Adrenal gland (tissue), 9 donors: ENCODE measurements at regions not wholly inside any gene's neighbourhood (a gene's known extent, or its start where the extent isn't known, plus 50 kb on each side); places are given as distances from the start of the nearest gene placed in this dataset.

Experiments
- DNase-seq, 7 donors: peaks; one replicate each; pipeline ENCODE4 v3.0.0-alpha.2; 2019 to 2020
- H3K27ac ChIP-seq, 5 donors: fragments of 200-600 bp; sonication (generic) in 4 of 5; 1 replicate in 3 of 5; 2 replicates in 2 of 5; pipeline versions ENCODE4 v1.5.1 to v1.8.0; 2016 to 2020; ENCODE audit warnings: mild to moderate bottlenecking in 1 of 5
- H3K27me3 ChIP-seq: fragments of 200-600 bp; 2 replicates; pipeline ENCODE4 v1.8.0; 2021
- H3K36me3 ChIP-seq, 2 donors: fragments of 200-600 bp; replicated peaks in 1 of 2; 1 replicate in 1 of 2; 2 replicates in 1 of 2; pipeline versions ENCODE4 v1.5.1 to v1.8.0; 2018 to 2022
- H3K4me1 ChIP-seq, 2 donors: fragments of 200-600 bp; replicated peaks in 1 of 2; 1 replicate in 1 of 2; 2 replicates in 1 of 2; pipeline versions ENCODE4 v1.5.1 to v1.8.0; 2018 to 2021
- H3K4me3 ChIP-seq, 4 donors: fragments of 200-600 bp; sonication (generic) in 3 of 4; one replicate each; pipeline ENCODE4 v1.5.1; 2016 to 2018
- H3K9me3 ChIP-seq, 3 donors: fragments of 200-600 bp; sonication (generic) in 1 of 3; replicated peaks in 1 of 3; 1 replicate in 2 of 3; 2 replicates in 1 of 3; pipeline versions ENCODE4 v1.5.1 to v1.8.0; 2016 to 2021
- POLR2A ChIP-seq, 2 donors: fragments of 450-650 bp; IDR thresholded peaks; one replicate each; pipeline ENCODE4 v1.6.1; 2017; ENCODE audit warnings: antibody characterized with exemption in 2 of 2, mild to moderate bottlenecking in 2 of 2, moderate library complexity in 1 of 2
- WGBS, 4 donors: extraction: QIAGEN DNeasy Blood & Tissue Kit in 2 of 4; methylation state at CpG; one replicate each; pipeline versions ENCODE4 v1.1.5 to v1.1.7; 2013 to 2017; 5-methylcytosine and 5-hydroxymethylcytosine counted together
- intact Hi-C, 2 donors: fragments of 100-400 bp; cut with DNase I; formaldehyde crosslinking; loops; one replicate each; pipeline versions ENCODE4 v1.14.1 to v1.15.0; 2022 to 2023
- TF ChIP-seq, protein P1 (sequence below), 6 experiments: fragments of 450-650 bp in 4 of 6; fragments of 200-600 bp in 2 of 6; sonication (generic) in 1 of 6; IDR thresholded peaks; 1 replicate in 5 of 6; 2 replicates in 1 of 6; pipeline versions ENCODE4 v1.5.1 to v1.8.0; 2016 to 2021; ENCODE audit warnings: antibody characterized with exemption in 6 of 6, mild to moderate bottlenecking in 2 of 6, moderate library complexity in 1 of 6
- donor health status: healthy with polysubstance abuse.
- donor health status: Bipolar disorder and iron deficiency.
- donor health status: DM: yes; HTN: yes; CAD: no.
- donor health status: DM: no; HTN: no; CAD: no.
- donor health status: DM: no; HTN: no; CAD: no.

DNA sequence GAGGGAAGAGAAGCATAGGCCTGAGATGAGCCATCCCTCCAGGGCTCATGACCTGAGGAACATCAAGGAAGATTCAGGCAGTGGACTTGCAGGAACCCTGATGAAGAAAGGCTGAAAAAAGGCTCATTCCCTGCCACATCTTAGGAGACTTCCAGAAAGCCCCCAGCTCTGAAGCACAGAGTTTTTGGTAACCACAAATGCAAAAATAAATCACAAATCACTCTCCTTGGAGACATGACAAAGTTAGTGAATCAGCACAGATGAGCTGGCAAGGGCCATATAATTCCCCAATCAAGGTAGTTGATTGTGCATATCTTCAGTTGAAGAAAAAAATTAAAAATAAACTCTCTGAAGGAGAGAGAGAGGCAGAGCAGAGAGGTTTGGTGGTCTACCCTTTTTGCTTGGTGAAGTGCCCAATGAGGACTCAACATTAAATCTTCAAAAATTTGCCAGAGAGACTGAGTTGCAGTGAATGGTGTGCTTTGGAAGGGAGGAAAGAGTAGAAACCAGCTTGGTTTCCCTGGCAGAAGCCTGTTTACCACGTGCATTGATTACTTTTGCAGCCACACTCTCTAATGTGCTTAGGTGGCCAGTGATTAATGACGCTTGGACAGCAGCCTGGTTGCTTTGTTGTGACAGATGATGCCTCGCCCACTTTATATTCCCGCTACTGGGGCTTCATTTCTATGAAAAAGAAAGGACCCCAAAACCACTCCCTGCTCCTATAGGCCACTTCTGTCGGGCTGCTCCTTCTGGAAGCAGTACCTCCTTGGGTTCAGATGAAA, 257.4 kb upstream of the SLC14A2 start:
- WGBS, 4 donors: 65 to 77% (median 71%) methylated on average over 5 of the region's 5 CpGs
- Histone ChIP-seq H3K36me3 (no peaks in the 10 kb centered on the region), H3K4me3 (no peak overlapping the region), H3K27ac (no peak overlapping the region), H3K4me1 (no peaks in the 10 kb centered on the region), H3K27me3 (no peaks in the 10 kb centered on the region), H3K9me3 (no peaks in the 10 kb centered on the region)
- intact Hi-C loops: no loop called here
- TF ChIP-seq POLR2A (IDR thresholded peaks at IDR 0.05): no peak
- TF ChIP-seq, protein P1, sequence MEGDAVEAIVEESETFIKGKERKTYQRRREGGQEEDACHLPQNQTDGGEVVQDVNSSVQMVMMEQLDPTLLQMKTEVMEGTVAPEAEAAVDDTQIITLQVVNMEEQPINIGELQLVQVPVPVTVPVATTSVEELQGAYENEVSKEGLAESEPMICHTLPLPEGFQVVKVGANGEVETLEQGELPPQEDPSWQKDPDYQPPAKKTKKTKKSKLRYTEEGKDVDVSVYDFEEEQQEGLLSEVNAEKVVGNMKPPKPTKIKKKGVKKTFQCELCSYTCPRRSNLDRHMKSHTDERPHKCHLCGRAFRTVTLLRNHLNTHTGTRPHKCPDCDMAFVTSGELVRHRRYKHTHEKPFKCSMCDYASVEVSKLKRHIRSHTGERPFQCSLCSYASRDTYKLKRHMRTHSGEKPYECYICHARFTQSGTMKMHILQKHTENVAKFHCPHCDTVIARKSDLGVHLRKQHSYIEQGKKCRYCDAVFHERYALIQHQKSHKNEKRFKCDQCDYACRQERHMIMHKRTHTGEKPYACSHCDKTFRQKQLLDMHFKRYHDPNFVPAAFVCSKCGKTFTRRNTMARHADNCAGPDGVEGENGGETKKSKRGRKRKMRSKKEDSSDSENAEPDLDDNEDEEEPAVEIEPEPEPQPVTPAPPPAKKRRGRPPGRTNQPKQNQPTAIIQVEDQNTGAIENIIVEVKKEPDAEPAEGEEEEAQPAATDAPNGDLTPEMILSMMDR (IDR thresholded peaks at IDR 0.05): no peak
- no peak for DNase-seq

DNA sequence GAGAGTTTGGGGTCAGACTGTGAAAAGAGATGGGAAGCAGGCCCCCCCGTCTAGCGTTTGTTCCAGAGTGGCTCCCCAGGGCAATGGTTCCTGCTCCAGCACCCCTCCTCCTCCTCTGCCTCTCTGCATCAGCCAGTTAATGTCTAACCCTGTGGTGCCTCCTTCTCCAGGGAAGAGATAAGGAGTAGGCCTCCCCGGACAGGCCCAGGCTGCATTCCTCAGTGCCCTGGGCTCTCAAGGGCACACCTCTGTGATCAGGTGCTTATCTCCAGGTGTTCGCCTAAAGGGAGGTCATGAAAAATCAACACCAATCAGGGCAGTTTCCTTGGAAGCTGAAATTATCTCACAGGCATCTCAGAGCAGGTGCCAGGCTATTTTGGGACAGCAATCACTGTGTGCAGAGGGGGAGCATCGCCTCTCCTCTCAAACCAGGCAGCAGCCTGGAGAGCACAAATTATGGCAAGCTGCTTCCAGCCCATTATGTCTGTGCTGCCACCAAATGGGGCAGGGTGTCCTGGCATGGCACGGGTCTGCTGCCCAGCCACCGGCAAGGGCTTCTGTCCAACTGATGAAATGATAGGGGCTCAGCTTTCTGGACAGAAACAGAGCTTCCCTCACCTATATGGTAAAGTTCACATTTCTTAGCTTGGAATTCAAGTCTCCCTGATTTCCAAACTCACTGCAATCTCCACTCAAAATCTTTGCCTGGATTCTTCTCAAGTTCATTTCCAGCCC, 255.8 kb upstream of the SLC14A2 start:
- Histone ChIP-seq H3K4me3 (no peak overlapping the region), H3K27me3 (no peaks in the 10 kb centered on the region), H3K4me1 (no peaks in the 10 kb centered on the region), H3K36me3 (no peaks in the 10 kb centered on the region), H3K27ac (no peak overlapping the region), H3K9me3 (no peaks in the 10 kb centered on the region)
- intact Hi-C loops: no loop called here
- DNase-seq: no peak
- TF ChIP-seq POLR2A (IDR thresholded peaks at IDR 0.05): no peak
- TF ChIP-seq, protein P1 (IDR thresholded peaks at IDR 0.05): no peak
- WGBS, 4 donors: 71 to 78% (median 74%) methylated on average over 4 to 7 of the region's 7 CpGs

DNA sequence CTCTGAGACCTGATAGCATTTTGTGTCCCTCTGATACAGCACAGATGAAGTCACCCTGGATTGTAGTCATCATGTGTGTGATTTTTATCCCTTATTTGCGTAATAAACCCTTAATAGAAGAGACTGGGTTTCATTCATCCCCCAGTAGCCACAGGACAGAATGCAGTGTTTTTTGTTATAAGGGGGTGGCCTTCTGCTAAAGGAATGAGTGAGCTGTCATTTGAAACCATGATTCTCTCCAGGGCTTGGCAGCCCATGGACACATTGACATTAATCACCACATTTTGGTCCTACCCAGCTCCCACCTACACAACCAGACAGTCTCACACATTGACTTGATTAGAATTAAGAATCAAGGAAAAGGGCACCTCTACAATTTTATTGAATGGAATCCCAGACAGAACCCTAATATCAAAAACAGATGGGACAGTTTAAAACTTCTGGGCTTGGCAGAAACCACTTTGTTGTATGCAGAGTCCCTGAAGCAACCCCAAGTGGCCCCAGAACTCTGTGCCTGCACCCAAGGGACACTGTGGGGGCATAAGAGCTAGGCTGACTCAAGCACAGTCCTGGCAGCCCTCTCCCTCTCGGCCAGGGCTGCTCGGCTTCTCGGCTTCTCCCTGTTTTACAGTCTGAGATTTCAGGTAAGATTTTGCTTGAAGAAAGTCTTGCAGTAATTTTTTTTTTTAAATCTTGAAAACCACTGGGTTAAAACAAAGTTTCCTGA, 254.0 kb upstream of the SLC14A2 start:
- Histone ChIP-seq H3K36me3 (no peaks in the 10 kb centered on the region), H3K9me3 (no peaks in the 10 kb centered on the region), H3K27ac (no peak overlapping the region), H3K27me3 (no peaks in the 10 kb centered on the region), H3K4me1 (no peaks in the 10 kb centered on the region), H3K4me3 (no peak overlapping the region)
- no peak for DNase-seq
- 82 to 88% (median 85%) methylated on average over 4 of the region's 4 CpGs for WGBS, 4 donors
- TF ChIP-seq, protein P1 (IDR thresholded peaks at IDR 0.05): no peak
- no peak for TF ChIP-seq POLR2A (IDR thresholded peaks at IDR 0.05)
- intact Hi-C loops: no loop called here

DNA sequence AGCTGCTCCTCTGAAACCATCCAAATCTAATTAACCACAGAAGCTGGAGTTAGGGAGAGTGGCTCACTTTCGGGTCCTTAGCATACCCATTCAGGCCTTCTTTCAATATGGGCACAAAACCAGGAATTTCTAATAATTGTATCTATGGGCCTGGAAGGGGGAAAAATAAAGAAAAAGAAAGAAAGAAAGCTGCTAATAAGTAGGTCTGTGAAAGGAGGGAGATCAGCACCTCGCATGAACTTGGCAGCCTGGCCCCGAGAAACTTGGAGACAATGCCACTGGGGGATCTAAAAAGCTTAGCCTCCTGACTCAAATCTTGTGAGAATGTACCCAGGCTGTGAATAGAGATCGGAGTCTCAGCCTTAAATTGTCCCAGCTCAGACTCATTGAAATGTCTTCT, 252.1 kb upstream of the SLC14A2 start:
- H3K4me1 ChIP-seq: no peaks in the 10 kb centered on the region
- intact Hi-C loops: no loop called here
- no peak for DNase-seq
- TF ChIP-seq, protein P1 (IDR thresholded peaks at IDR 0.05): no peak
- no peak for TF ChIP-seq POLR2A (IDR thresholded peaks at IDR 0.05)
- no peaks in the 10 kb centered on the region for H3K36me3 ChIP-seq
- H3K4me3 ChIP-seq: no peak overlapping the region
- H3K27me3 ChIP-seq: no peaks in the 10 kb centered on the region
- H3K27ac ChIP-seq: no peak overlapping the region
- H3K9me3 ChIP-seq: no peaks in the 10 kb centered on the region
- WGBS, 4 donors: 82 to 88% (median 87%) methylated on average over 4 of the region's 4 CpGs
